ENCODE measurements at regions not wholly inside any gene's neighbourhood (a gene's known extent, or its start where the extent isn't known, plus 50 kb on each side); places are given as distances from the start of the nearest gene placed in this dataset.

DNA sequence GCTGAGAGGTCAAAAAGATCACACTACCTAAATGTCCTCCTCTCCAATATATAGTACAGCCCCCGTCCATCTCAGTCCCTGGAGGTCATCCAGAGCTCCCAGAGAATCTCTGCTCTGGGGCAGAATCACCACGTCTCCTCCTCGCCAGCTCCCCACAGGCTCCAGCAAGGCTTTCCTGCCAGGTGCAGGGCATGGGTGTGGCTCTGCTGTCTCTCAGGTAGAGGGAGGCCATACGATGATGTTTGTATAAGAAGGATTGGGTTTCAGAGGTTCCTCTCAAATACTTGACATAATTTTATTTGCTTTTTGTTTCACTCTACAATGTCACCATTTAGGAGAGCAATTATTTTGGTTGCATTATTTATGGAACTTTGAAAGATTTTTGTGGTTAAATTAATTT, 98.3 kb upstream of the PRSS58 start:
- Histone ChIP-seq H3K27ac (no peak overlapping the region), H3K4me1 (no peaks in the 10 kb centered on the region), H3K9me3 (no peaks in the 10 kb centered on the region), H3K36me3 (ENCODE audit: low read depth, missing control alignments) (no peaks in the 10 kb centered on the region), H3K4me3 (no peak overlapping the region), H3K27me3 (no peaks in the 10 kb centered on the region)
- 64 to 78% methylated on average over 4 of the region's 4 CpGs for whole genome bisulfite sequencing, 2 donors
- TF ChIP-seq POLR2A (IDR thresholded peaks at IDR 0.05) (no peak), CTCF (IDR thresholded peaks at IDR 0.05) (no peak)
- intact Hi-C loops (cut with DNase I; ENCODE audit: low total_unique reads), result no loop called here
- no peak for DNase-seq

GRCh38 chr7:142355328-142355727, 97.5 kb upstream of the PRSS58 start:
- WGBS, 2 donors, result 58 to 75% methylated on average over 2 to 3 of the region's 3 CpGs

DNA sequence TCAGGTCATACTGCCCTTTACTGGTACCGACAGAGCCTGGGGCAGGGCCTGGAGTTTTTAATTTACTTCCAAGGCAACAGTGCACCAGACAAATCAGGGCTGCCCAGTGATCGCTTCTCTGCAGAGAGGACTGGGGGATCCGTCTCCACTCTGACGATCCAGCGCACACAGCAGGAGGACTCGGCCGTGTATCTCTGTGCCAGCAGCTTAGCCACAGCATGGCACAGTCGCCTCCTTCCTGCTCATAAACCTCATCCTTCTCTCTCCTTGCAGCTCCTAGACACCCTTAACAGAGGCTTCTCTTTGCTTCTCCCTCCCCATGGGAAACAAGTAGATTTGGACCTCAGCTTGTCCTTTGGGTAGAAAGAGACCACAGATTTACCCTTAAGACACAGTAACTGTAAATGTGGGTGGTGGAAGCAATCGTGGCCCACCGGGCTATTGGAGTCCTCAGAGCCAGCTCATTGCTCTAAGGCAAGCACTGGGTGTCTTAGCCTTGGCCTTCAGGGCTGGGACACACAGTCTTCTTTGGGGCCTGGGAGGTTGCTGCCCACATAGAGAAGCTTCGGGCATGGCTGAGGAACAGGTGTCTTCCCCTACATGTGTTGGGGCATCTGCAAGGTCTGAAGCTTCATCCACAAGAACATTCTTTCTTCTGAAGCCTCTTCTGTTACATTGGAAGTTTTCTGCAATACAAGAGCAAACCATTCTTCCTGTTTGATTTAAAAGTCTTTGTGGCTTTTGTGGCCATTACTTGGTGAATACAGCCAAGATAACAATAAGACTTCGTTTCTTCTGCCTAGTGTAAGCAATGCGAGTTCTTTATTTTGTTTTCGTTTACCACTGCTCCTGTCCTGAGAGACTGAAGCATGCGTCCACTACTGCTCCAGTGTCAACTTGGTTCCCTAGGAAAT, 95.5 kb upstream of the PRSS58 start:
- Histone ChIP-seq H3K36me3 (ENCODE audit: low read depth, missing control alignments) (no peaks in the 10 kb centered on the region), H3K9me3 (no peaks in the 10 kb centered on the region), H3K27ac (no peak overlapping the region), H3K27me3 (no peaks in the 10 kb centered on the region), H3K4me1 (no peaks in the 10 kb centered on the region), H3K4me3 (no peak overlapping the region)
- WGBS, 2 donors, result 76 to 79% methylated on average over 15 of the region's 15 CpGs
- intact Hi-C loops (cut with DNase I; ENCODE audit: low total_unique reads), result no loop called here
- TF ChIP-seq POLR2A (IDR thresholded peaks at IDR 0.05), result no peak
- TF ChIP-seq CTCF (IDR thresholded peaks at IDR 0.05), result no peak
- DNase-seq, result no peak

More at GRCh38 chr7:142355328-142355727, 97.5 kb upstream of the PRSS58 start:
- intact Hi-C loops (cut with DNase I; ENCODE audit: low total_unique reads), result no loop called here
- Histone ChIP-seq H3K4me1 (no peaks in the 10 kb centered on the region), H3K36me3 (ENCODE audit: low read depth, missing control alignments) (no peaks in the 10 kb centered on the region), H3K9me3 (no peaks in the 10 kb centered on the region), H3K27ac (no peak overlapping the region), H3K27me3 (no peaks in the 10 kb centered on the region), H3K4me3 (no peak overlapping the region)
- DNase-seq, result no peak
- no peak for TF ChIP-seq POLR2A (IDR thresholded peaks at IDR 0.05)
- TF ChIP-seq CTCF (IDR thresholded peaks at IDR 0.05), result no peak

- H3K27ac ChIP-seq, result no peak overlapping the region
- no peaks in the 10 kb centered on the region for H3K4me1 ChIP-seq
- H3K9me3 ChIP-seq, result no peaks in the 10 kb centered on the region
- no peaks in the 10 kb centered on the region for H3K27me3 ChIP-seq
- H3K4me3 ChIP-seq, result no peak overlapping the region
- no peaks in the 10 kb centered on the region for H3K36me3 ChIP-seq (ENCODE audit: low read depth, missing control alignments)
- intact Hi-C loops (cut with DNase I; ENCODE audit: low total_unique reads), result no loop called here
- 76 to 81% methylated on average over 9 of the region's 9 CpGs for WGBS, 2 donors
- TF ChIP-seq POLR2A (IDR thresholded peaks at IDR 0.05) (no peak), CTCF (IDR thresholded peaks at IDR 0.05) (no peak)
- DNase-seq, result no peak
Measured at GRCh38 chr7:142352543-142352942, 94.7 kb upstream of the PRSS58 start.

DNA sequence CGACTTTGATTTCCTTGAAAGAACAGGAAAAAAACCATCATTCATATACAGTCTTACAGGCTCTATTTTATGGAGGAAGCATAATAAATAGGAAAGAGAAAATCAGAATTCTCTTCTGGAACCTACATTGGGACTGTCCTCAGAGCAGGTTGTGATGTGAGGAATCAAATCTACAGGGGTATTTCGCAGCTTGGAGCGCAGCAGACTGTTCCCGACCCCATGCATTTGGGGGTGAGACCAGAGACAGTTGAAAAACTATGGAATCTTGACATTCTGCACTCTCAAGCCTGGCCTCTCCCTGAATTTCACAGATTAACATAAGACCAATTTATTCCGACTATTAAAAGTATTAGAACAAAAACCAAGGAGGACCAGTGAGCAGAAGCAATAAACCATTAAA, 93.3 kb upstream of the PRSS58 start:
- intact Hi-C loops (cut with DNase I; ENCODE audit: low total_unique reads), result no loop called here
- Histone ChIP-seq H3K4me3 (no peak overlapping the region), H3K27ac (no peak overlapping the region), H3K4me1 (no peaks in the 10 kb centered on the region), H3K9me3 (no peaks in the 10 kb centered on the region), H3K36me3 (ENCODE audit: low read depth, missing control alignments) (no peaks in the 10 kb centered on the region), H3K27me3 (no peaks in the 10 kb centered on the region)
- WGBS, 2 donors, result 88 to 91% methylated on average over 5 of the region's 5 CpGs
- DNase-seq, result no peak
- TF ChIP-seq POLR2A (IDR thresholded peaks at IDR 0.05) (no peak), CTCF (IDR thresholded peaks at IDR 0.05) (no peak)

All from testis (tissue), 2 donors.